ENCODE measurements at regions not wholly inside any gene's neighbourhood (a gene's known extent, or its start where the extent isn't known, plus 50 kb on each side); places are given as distances from the start of the nearest gene placed in this dataset.

GRCh38 chr7:18370633-18371032 is 124.9 kb upstream of the HDAC9 start:
- H3K27me3 ChIP-seq (replicated peaks; ENCODE audit: insufficient read depth), result no peaks in the 10 kb centered on the region
- 77 to 80% methylated on average over 5 of the region's 5 CpGs for WGBS, 2 experiments (ENCODE audit: low coverage in 1 of 2, low lambda C conversion rate in 2 of 2, missing lambda C conversion rate in 2 of 2)
- no peaks in the 10 kb centered on the region for H3F3A ChIP-seq (ENCODE audit: insufficient read depth)
- no peak overlapping the region for H3K4me3 ChIP-seq
- TF ChIP-seq EZH2phosphoT487 (IDR thresholded peaks at IDR 0.05; ENCODE audit: insufficient read depth, low read depth) (no peak), EZH2 (IDR thresholded peaks at IDR 0.05; ENCODE audit: insufficient read depth, poor library complexity, severe bottlenecking) (no peak)
- H3K9me2 ChIP-seq (ENCODE audit: insufficient read depth), result 0 out of 2 replicates have a peak, but pooled peaks cover 3% of the 10 kb centered on the region
- H4K20me1 ChIP-seq (ENCODE audit: insufficient read depth), result no peaks in the 10 kb centered on the region
- H3K79me2 ChIP-seq (ENCODE audit: insufficient read depth), result no peaks in the 10 kb centered on the region
- no peaks in the 10 kb centered on the region for H3K9me3 ChIP-seq (ENCODE audit: low read depth)
- no peaks in the 10 kb centered on the region for H3K36me3 ChIP-seq (ENCODE audit: low read depth)
- H3K27ac ChIP-seq, result no peak overlapping the region
- in situ Hi-C loops (cut with MboI), result loop anchor here (25.0 kb wide), 3 partner anchors 742 to 1292 kb away; partner anchors contain the start of gene TWIST1
- no peak overlapping the region for H3K4me2 ChIP-seq (ENCODE audit: unreplicated experiment)
- DNase-seq, result no peak
- no peak overlapping the region for H3K9ac ChIP-seq
- no peaks in the 10 kb centered on the region for H3K4me1 ChIP-seq (ENCODE audit: insufficient read depth)
- no peak overlapping the region for H2AFZ ChIP-seq

GRCh38 chr7:18378989-18379605 is 116.5 kb upstream of the HDAC9 start:
- H3K27ac ChIP-seq, result no peak overlapping the region
- WGBS, 2 experiments (ENCODE audit: low coverage in 1 of 2, low lambda C conversion rate in 2 of 2, missing lambda C conversion rate in 2 of 2), result 75 to 87% methylated on average over 2 of the region's 2 CpGs
- H3K27me3 ChIP-seq (replicated peaks; ENCODE audit: insufficient read depth), result no peaks in the 10 kb centered on the region
- H3K79me2 ChIP-seq (ENCODE audit: insufficient read depth), result no peaks in the 10 kb centered on the region
- no peak overlapping the region for H3K4me2 ChIP-seq (ENCODE audit: unreplicated experiment)
- H3K9ac ChIP-seq, result no peak overlapping the region
- H4K20me1 ChIP-seq (ENCODE audit: insufficient read depth), result no peaks in the 10 kb centered on the region
- no peaks in the 10 kb centered on the region for H3F3A ChIP-seq (ENCODE audit: insufficient read depth)
- no peaks in the 10 kb centered on the region for H3K9me2 ChIP-seq (ENCODE audit: insufficient read depth)
- H3K4me3 ChIP-seq, result no peak overlapping the region
- TF ChIP-seq EZH2phosphoT487 (IDR thresholded peaks at IDR 0.05; ENCODE audit: insufficient read depth, low read depth) (no peak), EZH2 (IDR thresholded peaks at IDR 0.05; ENCODE audit: insufficient read depth, poor library complexity, severe bottlenecking) (no peak)
- H3K9me3 ChIP-seq (ENCODE audit: low read depth), result no peaks in the 10 kb centered on the region
- in situ Hi-C loops (cut with MboI), result no loop called here
- no peak for DNase-seq
- H2AFZ ChIP-seq, result no peak overlapping the region
- no peaks in the 10 kb centered on the region for H3K4me1 ChIP-seq (ENCODE audit: insufficient read depth)
- no peaks in the 10 kb centered on the region for H3K36me3 ChIP-seq (ENCODE audit: low read depth)

- Histone ChIP-seq H3K4me2 (ENCODE audit: unreplicated experiment) (no peak overlapping the region), H3K9ac (no peak overlapping the region), H3K4me3 (no peak overlapping the region), H3K36me3 (ENCODE audit: low read depth) (no peaks in the 10 kb centered on the region), H3K9me3 (ENCODE audit: low read depth) (no peaks in the 10 kb centered on the region), H3K4me1 (ENCODE audit: insufficient read depth) (peaks cover 5% of the 10 kb centered on the region; the same call in 1 of the 2 replicates), H4K20me1 (ENCODE audit: insufficient read depth) (no peaks in the 10 kb centered on the region), H2AFZ (no peak overlapping the region), H3K79me2 (ENCODE audit: insufficient read depth) (no peaks in the 10 kb centered on the region), H3F3A (ENCODE audit: insufficient read depth) (no peaks in the 10 kb centered on the region), H3K27me3 (replicated peaks; ENCODE audit: insufficient read depth) (no peaks in the 10 kb centered on the region), H3K27ac (no peak overlapping the region), H3K9me2 (ENCODE audit: insufficient read depth) (no peaks in the 10 kb centered on the region)
- 93 to 96% methylated on average over 1 of the region's 1 CpG for WGBS, 2 experiments (ENCODE audit: low coverage in 1 of 2, low lambda C conversion rate in 2 of 2, missing lambda C conversion rate in 2 of 2)
- no peak for DNase-seq
- TF ChIP-seq EZH2 (IDR thresholded peaks at IDR 0.05; ENCODE audit: insufficient read depth, poor library complexity, severe bottlenecking) (no peak), EZH2phosphoT487 (IDR thresholded peaks at IDR 0.05; ENCODE audit: insufficient read depth, low read depth) (no peak)
- in situ Hi-C loops (cut with MboI), result no loop called here
These were observed 110.9 kb upstream of the HDAC9 start for GRCh38 chr7:18384491-18385143.

GRCh38 chr7:18386607-18387006 is 108.9 kb upstream of the HDAC9 start:
- no peaks in the 10 kb centered on the region for H3K36me3 ChIP-seq (ENCODE audit: low read depth)
- no peak for DNase-seq
- TF ChIP-seq EZH2 (IDR thresholded peaks at IDR 0.05; ENCODE audit: insufficient read depth, poor library complexity, severe bottlenecking) (no peak), EZH2phosphoT487 (IDR thresholded peaks at IDR 0.05; ENCODE audit: insufficient read depth, low read depth) (no peak)
- H2AFZ ChIP-seq, result no peak overlapping the region
- no peaks in the 10 kb centered on the region for H4K20me1 ChIP-seq (ENCODE audit: insufficient read depth)
- no peak overlapping the region for H3K9ac ChIP-seq
- H3K4me2 ChIP-seq (ENCODE audit: unreplicated experiment), result no peak overlapping the region
- in situ Hi-C loops (cut with MboI), result no loop called here
- H3K9me2 ChIP-seq (ENCODE audit: insufficient read depth), result no peaks in the 10 kb centered on the region
- H3K9me3 ChIP-seq (ENCODE audit: low read depth), result no peaks in the 10 kb centered on the region
- peaks cover 14% of the 10 kb centered on the region; the same call in 1 of the 2 replicates for H3K4me1 ChIP-seq (ENCODE audit: insufficient read depth)
- H3K27me3 ChIP-seq (replicated peaks; ENCODE audit: insufficient read depth), result no peaks in the 10 kb centered on the region
- H3K27ac ChIP-seq, result no peak overlapping the region
- no peak overlapping the region for H3K4me3 ChIP-seq
- WGBS, 2 experiments (ENCODE audit: low coverage in 1 of 2, low lambda C conversion rate in 2 of 2, missing lambda C conversion rate in 2 of 2), result 87 to 91% methylated on average over 4 of the region's 4 CpGs
- H3F3A ChIP-seq (ENCODE audit: insufficient read depth), result no peaks in the 10 kb centered on the region
- H3K79me2 ChIP-seq (ENCODE audit: insufficient read depth), result no peaks in the 10 kb centered on the region
